ENCODE measurements at regions not wholly inside any gene's neighbourhood (a gene's known extent, or its start where the extent isn't known, plus 50 kb on each side); places are given as distances from the start of the nearest gene placed in this dataset.

- H2BK20ac ChIP-seq (ENCODE audit: low read depth, low read length, poor library complexity, severe bottlenecking): no peak overlapping the region
- no peak for DNase-seq
- no peaks in the 10 kb centered on the region for H3K23me2 ChIP-seq (ENCODE audit: insufficient read length, low read depth, low read length, poor library complexity, severe bottlenecking)
- H3K79me2 ChIP-seq (ENCODE audit: insufficient read depth, low read length): no peaks in the 10 kb centered on the region
- no peaks in the 10 kb centered on the region for H3K27me3 ChIP-seq (ENCODE audit: insufficient read depth, low read length)
- H2BK120ac ChIP-seq (ENCODE audit: low read depth, low read length, poor library complexity, severe bottlenecking): no peak overlapping the region
- H3K4me3 Mint-ChIP-seq: no peak overlapping the region
- H4K20me1 ChIP-seq (ENCODE audit: control insufficient read depth, insufficient read depth, insufficient read length): no peaks in the 10 kb centered on the region
- no peaks in the 10 kb centered on the region for H3K27me3 Mint-ChIP-seq (ENCODE audit: low read depth)
- no peaks in the 10 kb centered on the region for H3K79me1 ChIP-seq (ENCODE audit: insufficient read depth, low read depth, low read length, poor library complexity, severe bottlenecking)
- no peak overlapping the region for H3K27ac Mint-ChIP-seq
- H2BK15ac ChIP-seq (ENCODE audit: low read depth, low read length): no peak overlapping the region
- no peak overlapping the region for H2BK12ac ChIP-seq (ENCODE audit: insufficient read length, low read depth, low read length)
- no peak overlapping the region for H2AFZ ChIP-seq (ENCODE audit: low read length)
- no peaks in the 10 kb centered on the region for H3K9me3 ChIP-seq (ENCODE audit: control insufficient read depth, low read depth, low read length)
- H2AK5ac ChIP-seq (ENCODE audit: insufficient read length, low read length): no peak overlapping the region
- H3K14ac ChIP-seq (ENCODE audit: insufficient read depth, low read length): no peak overlapping the region
- H3K36me3 Mint-ChIP-seq (ENCODE audit: insufficient read depth in 1 of 3, low read depth in 3 of 3): no peaks in the 10 kb centered on the region; a peak in 1 of 7 replicates
- H3K56ac ChIP-seq (ENCODE audit: insufficient read length, low read depth, low read length): no peak overlapping the region
- no peak overlapping the region for H2BK5ac ChIP-seq (ENCODE audit: insufficient read length, low read length)
- no peak overlapping the region for H3K18ac ChIP-seq (ENCODE audit: insufficient read length, low read depth, low read length)
- H3T11ph ChIP-seq (ENCODE audit: low read length): no peak overlapping the region
- no peak overlapping the region for H4K91ac ChIP-seq (ENCODE audit: insufficient read length, low read depth, low read length)
- H3K9me3 Mint-ChIP-seq: no peaks in the 10 kb centered on the region; a peak in 1 of 5 replicates
- no peak overlapping the region for H4K5ac ChIP-seq (ENCODE audit: insufficient read length, low read depth, low read length)
- no peak overlapping the region for H3K4me2 ChIP-seq (ENCODE audit: insufficient read depth, insufficient read length, low read length)
- H3K27ac ChIP-seq (ENCODE audit: insufficient read length, low read depth, low read length): no peak overlapping the region
- no peaks in the 10 kb centered on the region for H3K4me1 Mint-ChIP-seq
- no peak overlapping the region for H3K9ac ChIP-seq (ENCODE audit: extremely low read depth, insufficient read length, low read length)
- no peak overlapping the region for H3K4ac ChIP-seq (ENCODE audit: low read depth, low read length)
- no peak overlapping the region for H3K23ac ChIP-seq (ENCODE audit: insufficient read length, low read depth, low read length)
- 100% methylated on average over 1 of the region's 3 CpGs for WGBS (ENCODE audit: extremely low coverage, insufficient read length, low lambda C conversion rate)
- no peak for TF ChIP-seq CTCF (conservative IDR thresholded peaks at IDR 0.05)
- H3K4me1 ChIP-seq (ENCODE audit: insufficient read depth, low read length): no peaks in the 10 kb centered on the region
- H4K8ac ChIP-seq (replicated peaks; ENCODE audit: insufficient read length, low read depth, low read length): no peak overlapping the region
These were observed 920.9 kb downstream of the RPS29 start for GRCh38 chr14:48665077-48665784.

All from H9 (cell line).